ENCODE measurements at regions not wholly inside any gene's neighbourhood (a gene's known extent, or its start where the extent isn't known, plus 50 kb on each side); places are given as distances from the start of the nearest gene placed in this dataset.
"Not testable (repeated sequence)": the region's sequence is repeated elsewhere in the genome, so short reads cannot be mapped to it uniquely, and the experiment has no call there.

GRCh38 chr9:61671276-61671973 is 481.6 kb downstream of the SPATA31A7 start:
- H3K27me3 ChIP-seq (ENCODE audit: insufficient read depth, poor library complexity, severe bottlenecking), result no peaks in the 10 kb centered on the region
- TF ChIP-seq REST (IDR thresholded peaks at IDR 0.05; ENCODE audit: insufficient replicate concordance, low read depth) (no peak), POLR2AphosphoS5 (IDR thresholded peaks at IDR 0.05; ENCODE audit: low read depth) (no peak), GABPA (IDR thresholded peaks at IDR 0.05; ENCODE audit: low read depth) (no peak), CTCF (IDR thresholded peaks at IDR 0.05; ENCODE audit: insufficient read depth, low read length) (no peak), SPI1 (IDR thresholded peaks at IDR 0.05; ENCODE audit: borderline replicate concordance, low read depth) (no peak)
- no peak overlapping the region for H3K4me3 ChIP-seq (replicated peaks; ENCODE audit: insufficient read depth, low read length)
- H3K27ac ChIP-seq (replicated peaks), result no peak overlapping the region
- DNase-seq (ENCODE audit: low read depth in 1 of 2, low spot score in 1 of 2), result no peak

- not testable (repeated sequence) for DNase-seq (ENCODE audit: low read depth in 1 of 2, low spot score in 1 of 2); H3K4me3 ChIP-seq (replicated peaks; ENCODE audit: insufficient read depth, low read length); H3K27ac ChIP-seq (replicated peaks); H3K27me3 ChIP-seq (ENCODE audit: insufficient read depth, poor library complexity, severe bottlenecking)
Measured at GRCh38 chr9:61672107-61672541, 482.3 kb downstream of the SPATA31A7 start.

GRCh38 chr9:61672645-61673167 is 482.9 kb downstream of the SPATA31A7 start:
- not testable (repeated sequence) for H3K27ac ChIP-seq (replicated peaks); H3K4me3 ChIP-seq (replicated peaks; ENCODE audit: insufficient read depth, low read length); H3K27me3 ChIP-seq (ENCODE audit: insufficient read depth, poor library complexity, severe bottlenecking); DNase-seq (ENCODE audit: low read depth in 1 of 2, low spot score in 1 of 2)

- no peak for DNase-seq (ENCODE audit: low read depth in 1 of 2, low spot score in 1 of 2)
- Histone ChIP-seq H3K27me3 (ENCODE audit: insufficient read depth, poor library complexity, severe bottlenecking) (no peaks in the 10 kb centered on the region), H3K27ac (replicated peaks) (no peak overlapping the region), H3K4me3 (replicated peaks; ENCODE audit: insufficient read depth, low read length) (no peak overlapping the region)
- TF ChIP-seq CTCF (IDR thresholded peaks at IDR 0.05; ENCODE audit: insufficient read depth, low read length), result no peak
- no peak for TF ChIP-seq SPI1 (IDR thresholded peaks at IDR 0.05; ENCODE audit: borderline replicate concordance, low read depth)
- no peak for TF ChIP-seq REST (IDR thresholded peaks at IDR 0.05; ENCODE audit: insufficient replicate concordance, low read depth)
- TF ChIP-seq GABPA (IDR thresholded peaks at IDR 0.05; ENCODE audit: low read depth), result no peak
- TF ChIP-seq POLR2AphosphoS5 (IDR thresholded peaks at IDR 0.05; ENCODE audit: low read depth), result no peak
Measured at GRCh38 chr9:61673247-61673646, 483.4 kb downstream of the SPATA31A7 start.
